Jurkat, Clone E6-1 (cell line): ENCODE measurements at regions not wholly inside any gene's neighbourhood (a gene's known extent, or its start where the extent isn't known, plus 50 kb on each side); places are given as distances from the start of the nearest gene placed in this dataset.

Experiments used
- DNase-seq: peaks from one replicate; pipeline ENCODE4 v3.0.0-alpha.2; 2011; ENCODE audit warnings: low read depth, low spot score
- H3K4me3 ChIP-seq: 2 replicates; pipeline ENCODE4 v1.5.1; 2011; ENCODE audit warnings: mild to moderate bottlenecking, low read length, control low read depth, moderate library complexity

GRCh38 chr1:219778793-219779369, 149.5 kb downstream of the SLC30A10 start:
- no peak overlapping the region for H3K4me3 ChIP-seq
- no peak for DNase-seq

GRCh38 chr1:219778110-219778509, 150.2 kb downstream of the SLC30A10 start:
- DNase-seq: no peak
- no peak overlapping the region for H3K4me3 ChIP-seq

- DNase-seq: no peak
- no peak overlapping the region for H3K4me3 ChIP-seq
These were observed 154.0 kb downstream of the SLC30A10 start for GRCh38 chr1:219774386-219774785.

- DNase-seq: no peak
- H3K4me3 ChIP-seq: no peak overlapping the region
These were observed 154.6 kb downstream of the SLC30A10 start for GRCh38 chr1:219773775-219774174.

GRCh38 chr1:219773110-219773509, 155.2 kb downstream of the SLC30A10 start:
- H3K4me3 ChIP-seq: no peak overlapping the region
- DNase-seq: no peak

GRCh38 chr1:219772265-219773036, 155.9 kb downstream of the SLC30A10 start:
- H3K4me3 ChIP-seq: no peak overlapping the region
- DNase-seq: no peak

GRCh38 chr1:219771080-219771479, 157.3 kb downstream of the SLC30A10 start:
- H3K4me3 ChIP-seq: no peak overlapping the region
- DNase-seq: no peak

- DNase-seq: no peak
- no peak overlapping the region for H3K4me3 ChIP-seq
These were observed 150.4 kb upstream of the ZC3H11B start for GRCh38 chr1:219763321-219763720.

- no peak overlapping the region for H3K4me3 ChIP-seq
- DNase-seq: no peak
These were observed 148.4 kb upstream of the ZC3H11B start for GRCh38 chr1:219761208-219761860.

- no peak for DNase-seq
- H3K4me3 ChIP-seq: no peak overlapping the region
These were observed 146.2 kb upstream of the ZC3H11B start for GRCh38 chr1:219759095-219759494.

- no peak for DNase-seq
- no peak overlapping the region for H3K4me3 ChIP-seq
These were observed 145.0 kb upstream of the ZC3H11B start for GRCh38 chr1:219757890-219758289.

- DNase-seq: no peak
- H3K4me3 ChIP-seq: no peak overlapping the region
These were observed 142.3 kb upstream of the ZC3H11B start for GRCh38 chr1:219755234-219755633.

- no peak overlapping the region for H3K4me3 ChIP-seq
- no peak for DNase-seq
These were observed 141.9 kb upstream of the ZC3H11B start for GRCh38 chr1:219754767-219755166.

GRCh38 chr1:219753914-219754313, 141.0 kb upstream of the ZC3H11B start:
- H3K4me3 ChIP-seq: no peak overlapping the region
- no peak for DNase-seq

GRCh38 chr1:219752645-219753044, 139.7 kb upstream of the ZC3H11B start:
- no peak overlapping the region for H3K4me3 ChIP-seq
- DNase-seq: no peak

GRCh38 chr1:219751870-219752507, 139.1 kb upstream of the ZC3H11B start:
- no peak overlapping the region for H3K4me3 ChIP-seq
- no peak for DNase-seq

GRCh38 chr1:219749370-219749769, 136.5 kb upstream of the ZC3H11B start:
- H3K4me3 ChIP-seq: no peak overlapping the region
- no peak for DNase-seq

GRCh38 chr1:219746141-219746540, 133.2 kb upstream of the ZC3H11B start:
- no peak overlapping the region for H3K4me3 ChIP-seq
- DNase-seq: no peak

GRCh38 chr1:219744652-219745469, 132.0 kb upstream of the ZC3H11B start:
- no peak overlapping the region for H3K4me3 ChIP-seq
- DNase-seq: no peak
